A549 (cell line): ENCODE measurements at regions not wholly inside any gene's neighbourhood (a gene's known extent, or its start where the extent isn't known, plus 50 kb on each side); places are given as distances from the start of the nearest gene placed in this dataset.

ENCODE experiments used
- CEBPB ChIP-seq, 2 experiments: fragments of >200 bp in 1 of 2; sonication (Bioruptor Twin) in 1 of 2; formaldehyde crosslinking in 1 of 2; IDR thresholded peaks; 2 replicates each; pipeline ENCODE4 v1.6.1; 2012 to 2016
- EP300 ChIP-seq, 2 experiments: fragments of >200 bp; sonication (Bioruptor Twin); formaldehyde crosslinking; IDR thresholded peaks; 2 replicates in 1 of 2; 3 replicates in 1 of 2; pipeline ENCODE4 v1.6.1; 2016 to 2017
- FOSB ChIP-seq: fragments of 250-450 bp; sonication (Bioruptor Pico); IDR thresholded peaks from 2 replicates; pipeline ENCODE4 v1.5.0; 2020; ENCODE audit warnings: mild to moderate bottlenecking, moderate library complexity
- GATA3 ChIP-seq: IDR thresholded peaks from 2 replicates; pipeline ENCODE4 v1.6.1; 2012; ENCODE audit warnings: borderline replicate concordance
- JUN ChIP-seq, 2 experiments: fragments of >200 bp; sonication (Bioruptor Twin); formaldehyde crosslinking; IDR thresholded peaks; 2 replicates in 1 of 2; 3 replicates in 1 of 2; pipeline ENCODE4 v1.6.1; 2016 to 2017
- KDM1A ChIP-seq: fragments of 200-600 bp; sonication (generic); IDR thresholded peaks from 2 replicates; pipeline ENCODE4 v1.6.1; 2016; ENCODE audit warnings: low read depth, mild to moderate bottlenecking
- MAX ChIP-seq: IDR thresholded peaks from 2 replicates; pipeline ENCODE4 v1.6.1; 2012
- MAZ ChIP-seq: fragments of 150-350 bp; IDR thresholded peaks from 2 replicates; pipeline ENCODE4 v1.6.1; 2014; ENCODE audit warnings: antibody characterized with exemption, low read depth, low read length, borderline replicate concordance
- POLR2A ChIP-seq: IDR thresholded peaks from 2 replicates; pipeline ENCODE4 v1.6.1; 2012; ENCODE audit warnings: mild to moderate bottlenecking, low read length
- SREBF2 ChIP-seq: fragments of 450-650 bp; IDR thresholded peaks from 2 replicates; pipeline ENCODE4 v1.6.1; 2014; ENCODE audit warnings: mild to moderate bottlenecking, moderate library complexity
- ZFP36 ChIP-seq: fragments of 450-650 bp; IDR thresholded peaks from 2 replicates; pipeline ENCODE4 v1.6.1; 2014; ENCODE audit warnings: borderline replicate concordance; ENCODE audit not compliant: partially characterized antibody
- TF ChIP-seq, protein P1 (sequence below): fragments of >200 bp; sonication (Bioruptor Twin); formaldehyde crosslinking; IDR thresholded peaks from 3 replicates; pipeline ENCODE4 v1.5.1; 2016
- TF ChIP-seq, protein P2 (sequence below): fragments of 200-600 bp; sonication (generic); IDR thresholded peaks from 2 replicates; pipeline ENCODE4 v1.6.1; 2016; ENCODE audit warnings: antibody characterized with exemption, mild to moderate bottlenecking, moderate library complexity

DNA sequence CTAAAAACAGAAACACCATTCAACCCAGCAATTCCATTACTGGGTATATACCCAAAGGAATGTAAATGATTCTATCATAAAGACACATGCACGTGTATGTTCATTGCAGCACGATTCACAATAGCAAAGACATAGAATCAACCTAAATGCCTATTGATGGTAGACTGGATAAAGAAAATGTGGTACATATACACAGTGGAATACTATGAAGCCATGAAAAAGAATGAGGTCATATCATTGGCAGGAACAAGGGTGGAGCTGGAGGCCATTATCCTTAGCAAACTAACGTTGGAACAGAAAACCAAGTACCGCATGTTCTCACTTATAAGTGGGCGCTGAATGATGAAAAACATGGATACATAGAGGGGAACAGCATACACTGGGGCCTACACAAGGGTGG lies 77.2 kb upstream of the MYOCD start:
- TF ChIP-seq POLR2A, result no peak
- TF ChIP-seq EP300 (IDR thresholded peaks at IDR 0.05), result no peak
- TF ChIP-seq MAX, result no peak
- TF ChIP-seq, protein P1, sequence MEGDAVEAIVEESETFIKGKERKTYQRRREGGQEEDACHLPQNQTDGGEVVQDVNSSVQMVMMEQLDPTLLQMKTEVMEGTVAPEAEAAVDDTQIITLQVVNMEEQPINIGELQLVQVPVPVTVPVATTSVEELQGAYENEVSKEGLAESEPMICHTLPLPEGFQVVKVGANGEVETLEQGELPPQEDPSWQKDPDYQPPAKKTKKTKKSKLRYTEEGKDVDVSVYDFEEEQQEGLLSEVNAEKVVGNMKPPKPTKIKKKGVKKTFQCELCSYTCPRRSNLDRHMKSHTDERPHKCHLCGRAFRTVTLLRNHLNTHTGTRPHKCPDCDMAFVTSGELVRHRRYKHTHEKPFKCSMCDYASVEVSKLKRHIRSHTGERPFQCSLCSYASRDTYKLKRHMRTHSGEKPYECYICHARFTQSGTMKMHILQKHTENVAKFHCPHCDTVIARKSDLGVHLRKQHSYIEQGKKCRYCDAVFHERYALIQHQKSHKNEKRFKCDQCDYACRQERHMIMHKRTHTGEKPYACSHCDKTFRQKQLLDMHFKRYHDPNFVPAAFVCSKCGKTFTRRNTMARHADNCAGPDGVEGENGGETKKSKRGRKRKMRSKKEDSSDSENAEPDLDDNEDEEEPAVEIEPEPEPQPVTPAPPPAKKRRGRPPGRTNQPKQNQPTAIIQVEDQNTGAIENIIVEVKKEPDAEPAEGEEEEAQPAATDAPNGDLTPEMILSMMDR, result no peak
- TF ChIP-seq SREBF2, result no peak
- no peak for TF ChIP-seq MAZ
- TF ChIP-seq CEBPB (IDR thresholded peaks at IDR 0.05), result no peak
- no peak for TF ChIP-seq KDM1A
- no peak for TF ChIP-seq JUN (IDR thresholded peaks at IDR 0.05)
- TF ChIP-seq FOSB (CRISPR knock-in tag), result no peak
- TF ChIP-seq, protein P2, sequence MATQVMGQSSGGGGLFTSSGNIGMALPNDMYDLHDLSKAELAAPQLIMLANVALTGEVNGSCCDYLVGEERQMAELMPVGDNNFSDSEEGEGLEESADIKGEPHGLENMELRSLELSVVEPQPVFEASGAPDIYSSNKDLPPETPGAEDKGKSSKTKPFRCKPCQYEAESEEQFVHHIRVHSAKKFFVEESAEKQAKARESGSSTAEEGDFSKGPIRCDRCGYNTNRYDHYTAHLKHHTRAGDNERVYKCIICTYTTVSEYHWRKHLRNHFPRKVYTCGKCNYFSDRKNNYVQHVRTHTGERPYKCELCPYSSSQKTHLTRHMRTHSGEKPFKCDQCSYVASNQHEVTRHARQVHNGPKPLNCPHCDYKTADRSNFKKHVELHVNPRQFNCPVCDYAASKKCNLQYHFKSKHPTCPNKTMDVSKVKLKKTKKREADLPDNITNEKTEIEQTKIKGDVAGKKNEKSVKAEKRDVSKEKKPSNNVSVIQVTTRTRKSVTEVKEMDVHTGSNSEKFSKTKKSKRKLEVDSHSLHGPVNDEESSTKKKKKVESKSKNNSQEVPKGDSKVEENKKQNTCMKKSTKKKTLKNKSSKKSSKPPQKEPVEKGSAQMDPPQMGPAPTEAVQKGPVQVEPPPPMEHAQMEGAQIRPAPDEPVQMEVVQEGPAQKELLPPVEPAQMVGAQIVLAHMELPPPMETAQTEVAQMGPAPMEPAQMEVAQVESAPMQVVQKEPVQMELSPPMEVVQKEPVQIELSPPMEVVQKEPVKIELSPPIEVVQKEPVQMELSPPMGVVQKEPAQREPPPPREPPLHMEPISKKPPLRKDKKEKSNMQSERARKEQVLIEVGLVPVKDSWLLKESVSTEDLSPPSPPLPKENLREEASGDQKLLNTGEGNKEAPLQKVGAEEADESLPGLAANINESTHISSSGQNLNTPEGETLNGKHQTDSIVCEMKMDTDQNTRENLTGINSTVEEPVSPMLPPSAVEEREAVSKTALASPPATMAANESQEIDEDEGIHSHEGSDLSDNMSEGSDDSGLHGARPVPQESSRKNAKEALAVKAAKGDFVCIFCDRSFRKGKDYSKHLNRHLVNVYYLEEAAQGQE, result no peak
- TF ChIP-seq ZFP36, result no peak
- TF ChIP-seq GATA3, result no peak
